Panc1 (cell line): ENCODE measurements at regions not wholly inside any gene's neighbourhood (a gene's known extent, or its start where the extent isn't known, plus 50 kb on each side); places are given as distances from the start of the nearest gene placed in this dataset.
"Not testable (repeated sequence)": the region's sequence is repeated elsewhere in the genome, so short reads cannot be mapped to it uniquely, and the experiment has no call there.

Source experiments
- CTCF ChIP-seq: fragments of 450-650 bp; IDR thresholded peaks from 2 replicates; pipeline ENCODE4 v1.5.1; 2017; ENCODE audit warnings: mild to moderate bottlenecking
- POLR2AphosphoS5 ChIP-seq: IDR thresholded peaks from 2 replicates; pipeline ENCODE4 v1.6.1; 2012; ENCODE audit warnings: mild to moderate bottlenecking, low read depth, low read length, moderate library complexity
- REST ChIP-seq, 2 experiments: IDR thresholded peaks; 2 replicates each; pipeline ENCODE4 v1.6.1; 2011 to 2012; ENCODE audit warnings: low read depth in 2 of 2, control low read depth in 1 of 2, low read length in 1 of 2, mild to moderate bottlenecking in 1 of 2, moderate library complexity in 1 of 2; ENCODE audit not compliant: insufficient read depth in 1 of 2
- SIN3A ChIP-seq: IDR thresholded peaks from 2 replicates; pipeline ENCODE4 v1.6.1; 2012; ENCODE audit warnings: low read depth, mild to moderate bottlenecking, low read length, moderate library complexity, borderline replicate concordance; ENCODE audit not compliant: insufficient read depth
- TCF7L2 ChIP-seq: IDR thresholded peaks from 2 replicates; pipeline ENCODE4 v1.6.1; 2011; ENCODE audit warnings: mild to moderate bottlenecking, low read depth, low read length, inconsistent platforms

GRCh38 chr16:18184755-18185154, 151.8 kb downstream of the NPIPA8 start:
- not testable (repeated sequence) for TF ChIP-seq POLR2AphosphoS5; CTCF; REST (IDR thresholded peaks at IDR 0.05; ENCODE audit: insufficient read depth in 1 of 2, low read depth in 2 of 2, low read length in 1 of 2); SIN3A; TCF7L2
